GM12875 (cell line): ENCODE measurements at regions not wholly inside any gene's neighbourhood (a gene's known extent, or its start where the extent isn't known, plus 50 kb on each side); places are given as distances from the start of the nearest gene placed in this dataset.

Experiments used
- H3K4me3 ChIP-seq: one replicate; pipeline ENCODE4 v1.5.1; 2011; ENCODE audit warnings: low read depth, low read length, control low read depth
- TF ChIP-seq, protein P1 (sequence below): IDR thresholded peaks from 2 replicates; pipeline ENCODE4 v1.5.1; 2011; ENCODE audit warnings: low read depth, mild to moderate bottlenecking, control low read depth, inconsistent platforms, low read length, moderate library complexity, borderline replicate concordance; ENCODE audit not compliant: insufficient read depth

DNA sequence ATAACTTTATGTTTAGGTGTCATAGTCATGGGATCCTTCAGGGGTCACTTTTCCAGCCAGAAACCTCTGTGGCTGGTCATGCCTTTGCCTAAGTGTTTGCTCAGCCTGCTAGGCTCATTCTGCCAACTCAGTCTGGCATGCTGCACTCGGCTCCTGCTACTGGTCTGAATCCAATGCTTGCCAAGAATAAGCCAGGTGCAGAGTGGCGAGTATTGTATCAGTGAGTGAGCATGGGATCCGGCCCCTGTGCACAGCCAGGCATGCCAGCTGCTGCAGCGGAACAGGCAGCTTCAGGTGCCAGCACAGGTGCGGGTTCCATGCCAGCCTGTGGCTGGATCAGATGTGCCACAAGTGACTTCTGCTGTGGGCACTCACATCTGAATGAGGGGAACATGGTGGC, 1269.3 kb upstream of the CNTN5 start:
- no peak overlapping the region for H3K4me3 ChIP-seq
- TF ChIP-seq, protein P1, sequence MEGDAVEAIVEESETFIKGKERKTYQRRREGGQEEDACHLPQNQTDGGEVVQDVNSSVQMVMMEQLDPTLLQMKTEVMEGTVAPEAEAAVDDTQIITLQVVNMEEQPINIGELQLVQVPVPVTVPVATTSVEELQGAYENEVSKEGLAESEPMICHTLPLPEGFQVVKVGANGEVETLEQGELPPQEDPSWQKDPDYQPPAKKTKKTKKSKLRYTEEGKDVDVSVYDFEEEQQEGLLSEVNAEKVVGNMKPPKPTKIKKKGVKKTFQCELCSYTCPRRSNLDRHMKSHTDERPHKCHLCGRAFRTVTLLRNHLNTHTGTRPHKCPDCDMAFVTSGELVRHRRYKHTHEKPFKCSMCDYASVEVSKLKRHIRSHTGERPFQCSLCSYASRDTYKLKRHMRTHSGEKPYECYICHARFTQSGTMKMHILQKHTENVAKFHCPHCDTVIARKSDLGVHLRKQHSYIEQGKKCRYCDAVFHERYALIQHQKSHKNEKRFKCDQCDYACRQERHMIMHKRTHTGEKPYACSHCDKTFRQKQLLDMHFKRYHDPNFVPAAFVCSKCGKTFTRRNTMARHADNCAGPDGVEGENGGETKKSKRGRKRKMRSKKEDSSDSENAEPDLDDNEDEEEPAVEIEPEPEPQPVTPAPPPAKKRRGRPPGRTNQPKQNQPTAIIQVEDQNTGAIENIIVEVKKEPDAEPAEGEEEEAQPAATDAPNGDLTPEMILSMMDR, result no peak

DNA sequence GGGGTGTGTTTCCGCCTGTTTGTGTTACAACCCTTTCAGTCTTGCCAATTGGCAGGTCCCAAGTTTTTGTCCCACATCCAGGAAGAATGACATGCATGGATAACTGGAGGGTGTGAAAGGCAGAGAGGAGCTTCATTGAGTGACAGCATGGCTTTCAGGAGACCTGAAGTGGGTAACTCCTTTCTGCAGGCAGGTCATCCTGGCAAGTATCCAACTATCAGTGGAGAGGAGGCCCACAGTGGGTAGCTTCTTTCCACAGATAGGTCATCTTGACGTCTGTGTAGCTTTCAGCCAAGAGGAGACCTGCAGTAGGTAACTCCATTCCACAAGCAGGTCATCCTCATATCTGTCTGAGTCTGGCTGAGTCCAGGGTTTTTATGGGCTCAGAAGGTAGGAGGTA, 1268.8 kb upstream of the CNTN5 start:
- TF ChIP-seq, protein P1, result no peak
- H3K4me3 ChIP-seq, result no peak overlapping the region

DNA sequence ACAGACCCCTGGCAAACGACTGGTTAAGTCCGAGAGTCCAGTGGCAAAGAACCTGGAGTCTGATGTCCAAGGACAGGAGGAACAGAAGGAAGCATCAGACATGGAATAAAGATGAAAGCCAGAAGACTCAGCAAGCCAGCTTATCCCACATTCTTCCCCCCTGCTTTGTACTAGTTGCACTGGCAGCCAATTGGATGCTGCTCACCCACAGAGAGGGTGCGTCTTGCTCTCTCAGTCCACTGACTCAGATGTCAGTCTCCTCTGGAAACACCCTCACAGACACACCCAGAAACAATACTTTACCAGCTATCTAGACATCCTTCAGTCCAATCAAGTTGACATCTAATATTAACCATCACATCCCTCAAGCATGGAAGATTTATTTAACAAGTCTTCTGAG, 1265.8 kb upstream of the CNTN5 start:
- TF ChIP-seq, protein P1, result no peak
- H3K4me3 ChIP-seq, result no peak overlapping the region

DNA sequence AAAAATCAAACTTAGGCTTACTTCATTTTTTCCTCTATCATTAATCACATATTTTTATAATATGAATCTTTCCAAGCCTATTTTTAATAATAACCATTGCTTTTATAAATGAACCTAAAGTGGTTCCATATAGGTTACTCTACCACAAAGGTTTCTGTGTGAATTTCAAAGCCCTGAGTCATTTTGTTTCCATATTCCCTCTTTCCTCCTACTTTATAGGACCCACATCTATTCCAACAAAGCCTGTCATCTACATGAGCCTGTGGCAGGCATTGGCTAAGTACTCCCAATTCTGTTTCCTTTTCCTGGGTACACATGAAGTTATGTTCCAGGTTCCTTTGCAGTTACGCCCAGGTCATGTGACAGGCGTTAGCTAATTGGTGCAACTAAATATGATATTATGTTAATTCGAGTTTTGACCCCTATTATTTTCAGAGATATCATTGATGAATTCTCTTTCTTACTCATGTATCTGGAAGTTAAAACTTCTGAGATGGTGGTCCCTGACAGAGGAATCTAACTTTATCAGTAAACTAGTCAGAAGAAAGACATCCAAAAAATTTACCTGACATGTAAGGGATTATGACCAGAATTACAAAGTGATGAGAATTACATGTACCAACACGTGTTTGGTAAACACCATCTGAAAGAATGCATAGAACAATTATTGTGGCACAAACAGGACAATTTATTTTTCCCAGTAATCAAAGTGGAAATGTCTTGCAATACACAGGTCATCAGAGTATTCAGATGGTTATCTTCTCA, 1264.0 kb upstream of the CNTN5 start:
- TF ChIP-seq, protein P1, result no peak
- no peak overlapping the region for H3K4me3 ChIP-seq

DNA sequence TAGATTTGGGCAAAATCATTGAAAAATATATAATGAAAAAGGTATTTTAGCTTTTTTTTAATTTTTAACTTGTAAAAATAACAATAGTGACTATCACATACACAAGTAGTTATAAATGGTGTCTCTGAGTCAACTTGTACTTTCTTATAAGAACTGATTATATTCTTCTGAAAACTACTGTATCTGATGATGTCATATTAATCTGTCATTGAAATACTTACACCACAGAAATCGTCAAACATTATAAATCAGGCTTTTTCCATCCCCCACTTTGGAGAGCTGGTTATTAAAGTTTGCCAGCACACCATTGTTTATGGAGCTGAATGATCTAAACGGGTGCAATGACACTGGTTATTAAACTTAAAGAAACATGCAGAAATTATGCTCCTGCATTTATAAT, 1259.6 kb upstream of the CNTN5 start:
- TF ChIP-seq, protein P1, result no peak
- H3K4me3 ChIP-seq, result no peak overlapping the region

DNA sequence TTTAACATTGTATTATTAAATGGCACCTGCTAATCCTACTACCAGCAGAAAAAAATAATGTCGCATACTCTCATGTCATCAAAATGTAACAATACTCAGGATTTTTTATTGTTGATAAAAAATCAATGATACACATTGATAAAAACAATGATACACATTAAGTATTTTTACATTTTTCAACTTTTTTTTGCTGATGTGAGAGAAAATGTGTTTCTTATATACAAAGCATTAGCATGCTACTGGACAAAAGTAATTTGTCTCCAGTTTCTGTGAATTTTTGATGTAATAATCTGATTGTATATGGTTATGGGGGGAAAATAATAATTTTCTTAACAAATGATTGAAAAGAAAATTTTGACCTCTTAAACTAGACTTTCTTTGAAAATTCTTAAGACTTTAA, 1256.6 kb upstream of the CNTN5 start:
- H3K4me3 ChIP-seq, result no peak overlapping the region
- TF ChIP-seq, protein P1, result no peak

DNA sequence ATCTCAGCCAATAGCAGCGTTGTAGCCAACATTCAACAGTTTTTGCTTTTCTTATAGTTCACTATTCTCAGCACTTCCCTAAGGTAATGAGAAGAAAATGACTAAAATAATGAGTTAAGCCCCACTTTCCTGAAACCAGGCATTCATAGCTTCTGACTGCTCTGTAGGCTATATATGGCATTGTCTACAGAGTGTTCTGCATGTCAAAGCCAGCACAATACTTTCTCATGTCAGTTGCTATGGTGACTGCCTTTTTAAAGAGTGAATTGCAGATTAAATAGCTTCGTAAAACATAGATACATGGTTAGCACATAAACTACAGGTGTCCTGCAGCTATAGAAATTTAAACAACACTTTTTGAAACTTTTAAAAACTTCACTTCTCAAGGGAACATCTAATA, 1256.1 kb upstream of the CNTN5 start:
- no peak overlapping the region for H3K4me3 ChIP-seq
- TF ChIP-seq, protein P1, result no peak
